Stimulated activated CD8-positive, alpha-beta memory T cell treated with anti-CD3 and anti-CD28 coated beads, Interleukin-15, amount 100 ng/mL, for 48 hours (primary cell): ENCODE measurements at regions not wholly inside any gene's neighbourhood (a gene's known extent, or its start where the extent isn't known, plus 50 kb on each side); places are given as distances from the start of the nearest gene placed in this dataset.
"Not testable (repeated sequence)": the region's sequence is repeated elsewhere in the genome, so short reads cannot be mapped to it uniquely, and the experiment has no call there.

Experiments used
- DNase-seq, 2 donors: peaks; one replicate each; pipeline ENCODE4 v3.0.0-alpha.2; 2020; ENCODE audit warnings: low read depth in 2 of 2

GRCh38 chr6:167229586-167229985 lies 61.5 kb upstream of the UNC93A start:
- DNase-seq, result no peak

- no peak for DNase-seq
These were observed 60.8 kb upstream of the UNC93A start for GRCh38 chr6:167230288-167230687.

GRCh38 chr6:167232356-167232755 lies 58.8 kb upstream of the UNC93A start:
- DNase-seq, result no peak

GRCh38 chr6:167233490-167233889 lies 57.6 kb upstream of the UNC93A start:
- no peak for DNase-seq

GRCh38 chr6:167234576-167234975 lies 56.5 kb upstream of the UNC93A start:
- DNase-seq, result not testable (repeated sequence)

- DNase-seq, result no peak
These were observed 56.1 kb upstream of the UNC93A start for GRCh38 chr6:167235005-167235404.

GRCh38 chr6:167235421-167236238 lies 55.5 kb upstream of the UNC93A start:
- DNase-seq, result no peak

GRCh38 chr6:167236239-167236571 lies 54.9 kb upstream of the UNC93A start:
- DNase-seq, result no peak

- DNase-seq, result no peak
These were observed 53.5 kb upstream of the UNC93A start for GRCh38 chr6:167237438-167238145.

- DNase-seq, result no peak
These were observed 52.9 kb upstream of the UNC93A start for GRCh38 chr6:167238146-167238693.

GRCh38 chr6:167238694-167239467 lies 52.2 kb upstream of the UNC93A start:
- no peak for DNase-seq

- not testable (repeated sequence) for DNase-seq
These were observed 51.6 kb upstream of the UNC93A start for GRCh38 chr6:167239470-167239869.

GRCh38 chr6:167240034-167240541 lies 51.0 kb upstream of the UNC93A start:
- DNase-seq, result no peak
